ENCODE measurements at regions not wholly inside any gene's neighbourhood (a gene's known extent, or its start where the extent isn't known, plus 50 kb on each side); places are given as distances from the start of the nearest gene placed in this dataset.

DNA sequence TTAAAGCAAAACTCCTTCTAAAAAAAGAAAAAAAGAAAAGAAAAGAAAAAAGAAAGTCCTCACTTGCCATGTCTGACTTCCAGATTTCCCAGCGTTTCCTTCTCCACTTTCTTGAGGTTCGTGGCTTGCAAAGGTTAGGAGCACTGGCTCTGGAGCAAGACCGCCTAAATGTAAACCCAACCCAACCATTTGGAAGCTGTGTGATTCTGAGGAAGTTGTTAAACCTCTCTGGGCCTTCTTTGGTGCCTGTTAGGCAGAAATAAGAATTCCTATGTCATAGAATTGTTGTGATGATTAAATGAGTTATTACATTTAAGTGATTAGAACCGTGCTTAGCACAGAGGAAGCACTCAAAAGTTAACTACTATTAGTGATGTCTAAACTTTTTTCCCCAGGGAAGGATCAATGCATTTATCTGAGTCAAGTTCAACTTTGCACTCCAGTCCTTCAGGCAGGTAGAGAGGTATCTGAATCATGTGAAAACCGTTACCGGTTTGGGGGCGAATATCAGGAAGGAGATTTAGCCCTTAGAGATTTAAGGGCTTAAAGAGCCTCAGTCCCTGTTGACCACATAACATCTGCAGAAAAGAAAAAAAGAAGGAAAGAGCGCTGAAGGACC is 78.3 kb upstream of the HES1 start:
- Histone ChIP-seq H3K4me3 (peak overlapping the region; percentile 16 to 36 (median 30)), H3K4me1 (peaks cover 0 to 12% (median 3%) of the 10 kb centered on the region in 4 donors), H3K27ac (peak overlapping the region in 1 of 4 donors; percentile 11), H3K9me3 (no peaks in the 10 kb centered on the region), H3K27me3 (no peaks in the 10 kb centered on the region), H3K36me3 (no peaks in the 10 kb centered on the region)
- DNase-seq, result no peak
- TF ChIP-seq, protein P1, sequence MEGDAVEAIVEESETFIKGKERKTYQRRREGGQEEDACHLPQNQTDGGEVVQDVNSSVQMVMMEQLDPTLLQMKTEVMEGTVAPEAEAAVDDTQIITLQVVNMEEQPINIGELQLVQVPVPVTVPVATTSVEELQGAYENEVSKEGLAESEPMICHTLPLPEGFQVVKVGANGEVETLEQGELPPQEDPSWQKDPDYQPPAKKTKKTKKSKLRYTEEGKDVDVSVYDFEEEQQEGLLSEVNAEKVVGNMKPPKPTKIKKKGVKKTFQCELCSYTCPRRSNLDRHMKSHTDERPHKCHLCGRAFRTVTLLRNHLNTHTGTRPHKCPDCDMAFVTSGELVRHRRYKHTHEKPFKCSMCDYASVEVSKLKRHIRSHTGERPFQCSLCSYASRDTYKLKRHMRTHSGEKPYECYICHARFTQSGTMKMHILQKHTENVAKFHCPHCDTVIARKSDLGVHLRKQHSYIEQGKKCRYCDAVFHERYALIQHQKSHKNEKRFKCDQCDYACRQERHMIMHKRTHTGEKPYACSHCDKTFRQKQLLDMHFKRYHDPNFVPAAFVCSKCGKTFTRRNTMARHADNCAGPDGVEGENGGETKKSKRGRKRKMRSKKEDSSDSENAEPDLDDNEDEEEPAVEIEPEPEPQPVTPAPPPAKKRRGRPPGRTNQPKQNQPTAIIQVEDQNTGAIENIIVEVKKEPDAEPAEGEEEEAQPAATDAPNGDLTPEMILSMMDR (IDR thresholded peaks at IDR 0.05), result no peak
- TF ChIP-seq POLR2A (IDR thresholded peaks at IDR 0.05), result no peak

DNA sequence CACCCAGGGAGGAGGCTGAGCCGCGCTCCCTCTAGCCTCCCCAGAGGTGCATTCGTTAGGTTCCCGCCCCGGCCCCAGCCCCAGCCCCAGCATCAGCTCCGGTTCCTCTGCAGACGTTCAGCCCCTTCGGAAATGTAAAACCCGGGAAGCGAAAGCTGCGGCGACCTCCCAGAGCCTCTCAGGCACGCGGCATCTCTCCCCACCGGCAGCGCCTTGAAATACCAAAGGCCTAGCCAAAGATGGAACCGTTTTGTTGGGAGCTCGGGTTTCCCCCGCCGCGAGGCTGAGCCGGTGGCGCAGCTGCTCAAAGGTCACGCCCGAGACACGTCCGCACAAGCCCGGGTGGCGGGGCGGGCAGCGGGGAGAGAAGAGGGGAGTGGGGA is 77.8 kb upstream of the HES1 start:
- no peaks in the 10 kb centered on the region for H3K9me3 ChIP-seq
- H3K4me1 ChIP-seq, result peaks cover 0 to 12% (median 3%) of the 10 kb centered on the region in 4 donors
- H3K27me3 ChIP-seq, result no peaks in the 10 kb centered on the region
- no peak for TF ChIP-seq POLR2A (IDR thresholded peaks at IDR 0.05)
- TF ChIP-seq, protein P1 (IDR thresholded peaks at IDR 0.05), result no peak
- H3K27ac ChIP-seq, result peak overlapping the region in 1 of 4 donors; percentile 11
- DNase-seq, result peak; percentile 37 to 75 (median 73)
- H3K4me3 ChIP-seq, result peak overlapping the region; percentile 16 to 36 (median 30)
- H3K36me3 ChIP-seq, result no peaks in the 10 kb centered on the region

DNA sequence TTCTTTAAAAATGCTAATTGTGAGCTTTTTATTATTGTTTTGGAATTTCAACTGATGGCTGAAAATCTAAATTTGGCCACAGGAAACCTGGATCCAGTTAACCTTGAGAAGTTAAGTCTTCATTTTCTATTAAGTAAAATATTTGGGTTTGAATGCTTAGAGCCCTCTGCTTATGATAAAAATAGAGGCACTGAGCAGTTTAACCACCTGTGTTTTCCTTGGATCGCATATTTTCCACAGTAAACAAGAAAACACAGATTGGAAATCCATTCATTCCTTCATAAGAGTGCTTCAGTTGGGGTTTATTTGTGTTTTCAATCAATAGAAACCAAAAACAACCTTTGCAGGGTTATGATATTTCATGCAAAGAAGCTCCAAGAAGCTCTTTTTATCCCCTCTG is 77.2 kb upstream of the HES1 start:
- DNase-seq, result no peak
- no peaks in the 10 kb centered on the region for H3K27me3 ChIP-seq
- peaks cover 0 to 12% (median 3%) of the 10 kb centered on the region in 4 donors for H3K4me1 ChIP-seq
- no peak overlapping the region for H3K27ac ChIP-seq
- peak overlapping the region in 1 of 4 donors; percentile 36 for H3K4me3 ChIP-seq
- no peaks in the 10 kb centered on the region for H3K36me3 ChIP-seq
- TF ChIP-seq, protein P1 (IDR thresholded peaks at IDR 0.05), result no peak
- no peak for TF ChIP-seq POLR2A (IDR thresholded peaks at IDR 0.05)
- H3K9me3 ChIP-seq, result no peaks in the 10 kb centered on the region

DNA sequence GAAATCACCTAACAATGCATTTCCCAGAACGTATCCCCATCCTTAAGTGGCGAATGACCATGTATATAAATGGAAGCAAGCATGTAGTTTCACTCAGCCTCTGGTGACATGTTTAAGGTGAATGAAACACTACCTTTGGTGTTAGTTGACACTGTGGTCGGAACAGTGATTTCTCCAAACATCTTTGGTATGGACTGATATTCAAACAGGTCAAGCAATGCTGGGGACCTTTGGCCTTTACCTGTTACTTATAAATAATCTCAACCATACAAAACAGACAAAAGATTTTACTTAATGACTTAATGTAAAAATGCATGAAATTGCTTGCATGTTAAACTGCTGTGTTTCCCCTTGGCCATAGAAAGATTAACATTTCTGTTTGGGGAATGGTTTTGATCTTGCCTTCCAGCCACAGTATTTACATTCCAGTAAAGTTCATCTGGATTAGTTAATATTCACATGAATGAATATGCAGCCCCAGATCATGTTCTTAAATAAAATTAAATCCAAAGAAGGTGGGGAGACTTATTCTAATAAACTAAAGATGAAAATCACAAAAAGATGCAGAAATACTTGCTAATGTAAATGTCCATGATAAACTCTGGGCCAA is 74.4 kb upstream of the HES1 start:
- no peak for TF ChIP-seq POLR2A (IDR thresholded peaks at IDR 0.05)
- TF ChIP-seq, protein P1 (IDR thresholded peaks at IDR 0.05), result no peak
- DNase-seq, result no peak
- peaks cover 0 to 12% (median 3%) of the 10 kb centered on the region in 4 donors for H3K4me1 ChIP-seq
- no peak overlapping the region for H3K27ac ChIP-seq
- no peak overlapping the region for H3K4me3 ChIP-seq
- H3K9me3 ChIP-seq, result no peaks in the 10 kb centered on the region
- no peaks in the 10 kb centered on the region for H3K27me3 ChIP-seq
- H3K36me3 ChIP-seq, result no peaks in the 10 kb centered on the region

DNA sequence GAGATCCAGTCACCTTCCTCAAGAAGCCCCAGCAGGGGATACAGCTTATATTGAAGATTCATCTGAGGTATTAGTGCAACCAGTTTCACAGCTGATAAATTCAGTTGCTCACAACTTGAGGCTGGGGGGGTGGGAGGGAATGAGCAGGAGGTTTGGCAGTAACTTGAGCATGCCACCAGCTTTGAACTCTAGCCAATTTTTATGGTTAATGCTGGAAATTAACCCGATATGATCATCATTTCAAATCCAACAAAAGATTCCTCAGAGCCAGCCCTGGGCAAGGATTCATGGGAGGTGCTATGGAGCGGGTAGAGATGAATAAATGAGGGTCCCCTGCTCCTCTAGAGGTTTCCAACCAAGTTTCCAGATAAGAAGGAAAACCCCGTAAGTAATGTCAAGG is 73.1 kb upstream of the HES1 start:
- H3K4me1 ChIP-seq, result peaks cover 0 to 9% (median 3%) of the 10 kb centered on the region in 4 donors
- TF ChIP-seq, protein P1 (IDR thresholded peaks at IDR 0.05), result no peak
- TF ChIP-seq POLR2A (IDR thresholded peaks at IDR 0.05), result no peak
- no peaks in the 10 kb centered on the region for H3K27me3 ChIP-seq
- no peaks in the 10 kb centered on the region for H3K9me3 ChIP-seq
- H3K4me3 ChIP-seq, result no peak overlapping the region
- DNase-seq, result no peak
- no peaks in the 10 kb centered on the region for H3K36me3 ChIP-seq
- H3K27ac ChIP-seq, result no peak overlapping the region
